T-helper 2 cell treated with Interferon-gamma antibody and Interleukin-4, amounts not matched to agents 5 μg/mL and 100 μg/mL, for 36 hours (primary cell): ENCODE measurements at regions not wholly inside any gene's neighbourhood (a gene's known extent, or its start where the extent isn't known, plus 50 kb on each side); places are given as distances from the start of the nearest gene placed in this dataset.

Source experiments
- DNase-seq: peaks from one replicate; pipeline ENCODE4 v3.0.0; 2021; ENCODE audit warnings: low spot score
- H3K27ac Mint-ChIP-seq: one replicate; pipeline ENCODE4 v1.8.0; 2021; ENCODE audit warnings: mild to moderate bottlenecking, mixed read lengths
- H3K27me3 Mint-ChIP-seq: one replicate; pipeline ENCODE4 v1.8.0; 2021; ENCODE audit warnings: low read depth, mixed read lengths
- H3K36me3 Mint-ChIP-seq: one replicate; pipeline ENCODE4 v1.8.0; 2021; ENCODE audit warnings: low read depth, mixed read lengths
- H3K4me1 Mint-ChIP-seq: one replicate; pipeline ENCODE4 v1.8.0; 2021; ENCODE audit warnings: low read depth, mixed read lengths
- H3K4me3 Mint-ChIP-seq: one replicate; pipeline ENCODE4 v1.8.0; 2022; ENCODE audit warnings: mild to moderate bottlenecking, moderate library complexity, mixed read lengths
- H3K9me3 Mint-ChIP-seq: one replicate; pipeline ENCODE4 v1.8.0; 2021; ENCODE audit warnings: mixed read lengths

GRCh38 chr4:64883087-64883807 lies 474.0 kb upstream of the TECRL start:
- peak; percentile 49 for DNase-seq
- peaks cover 30% of the 10 kb centered on the region for H3K4me1 Mint-ChIP-seq
- peaks cover 20% of the 10 kb centered on the region for H3K9me3 Mint-ChIP-seq
- H3K36me3 Mint-ChIP-seq: peaks cover 7% of the 10 kb centered on the region
- H3K27me3 Mint-ChIP-seq: peaks cover 2% of the 10 kb centered on the region
- H3K27ac Mint-ChIP-seq: peak overlapping the region; percentile 85
- H3K4me3 Mint-ChIP-seq: peak overlapping the region; percentile 52

- H3K4me1 Mint-ChIP-seq: peaks cover 28% of the 10 kb centered on the region
- H3K4me3 Mint-ChIP-seq: peak overlapping the region; percentile 52
- peak overlapping the region; percentile 85 for H3K27ac Mint-ChIP-seq
- H3K9me3 Mint-ChIP-seq: peaks cover 16% of the 10 kb centered on the region
- DNase-seq: peak; percentile 8
- peaks cover 3% of the 10 kb centered on the region for H3K36me3 Mint-ChIP-seq
- H3K27me3 Mint-ChIP-seq: peaks cover 2% of the 10 kb centered on the region
Measured at GRCh38 chr4:64882311-64883086, 473.2 kb upstream of the TECRL start.

DNA sequence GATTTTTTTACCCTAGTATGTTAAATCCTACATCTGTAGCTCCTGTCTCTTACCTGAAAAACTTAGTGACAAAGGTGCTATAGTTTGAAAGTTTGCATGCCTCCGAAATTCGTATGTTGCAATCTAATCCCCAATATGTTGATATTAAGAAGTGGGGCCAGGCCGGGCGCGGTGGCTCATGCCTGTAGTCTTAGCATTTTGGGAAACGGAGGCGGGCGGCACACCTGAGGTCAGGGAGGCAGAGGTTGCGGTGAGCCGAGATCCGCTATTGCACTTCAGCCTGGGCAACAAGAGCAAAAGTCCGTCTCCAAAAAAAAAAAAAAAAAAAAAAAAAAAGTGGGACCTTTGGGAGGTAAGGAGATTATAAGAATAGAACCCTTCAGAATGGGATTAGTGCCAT lies 471.3 kb upstream of the TECRL start:
- peaks cover 2% of the 10 kb centered on the region for H3K27me3 Mint-ChIP-seq
- H3K4me1 Mint-ChIP-seq: peaks cover 25% of the 10 kb centered on the region
- H3K27ac Mint-ChIP-seq: no peak overlapping the region
- peaks cover 15% of the 10 kb centered on the region for H3K9me3 Mint-ChIP-seq
- H3K36me3 Mint-ChIP-seq: no peaks in the 10 kb centered on the region
- no peak overlapping the region for H3K4me3 Mint-ChIP-seq
- DNase-seq: no peak

- DNase-seq: no peak
- Mint-ChIP-seq H3K27ac (no peak overlapping the region), H3K4me1 (no peaks in the 10 kb centered on the region), H3K27me3 (peaks cover 2% of the 10 kb centered on the region), H3K9me3 (peaks cover 19% of the 10 kb centered on the region), H3K36me3 (no peaks in the 10 kb centered on the region), H3K4me3 (no peak overlapping the region)
Measured at GRCh38 chr4:64876021-64876420, 466.8 kb upstream of the TECRL start.

DNA sequence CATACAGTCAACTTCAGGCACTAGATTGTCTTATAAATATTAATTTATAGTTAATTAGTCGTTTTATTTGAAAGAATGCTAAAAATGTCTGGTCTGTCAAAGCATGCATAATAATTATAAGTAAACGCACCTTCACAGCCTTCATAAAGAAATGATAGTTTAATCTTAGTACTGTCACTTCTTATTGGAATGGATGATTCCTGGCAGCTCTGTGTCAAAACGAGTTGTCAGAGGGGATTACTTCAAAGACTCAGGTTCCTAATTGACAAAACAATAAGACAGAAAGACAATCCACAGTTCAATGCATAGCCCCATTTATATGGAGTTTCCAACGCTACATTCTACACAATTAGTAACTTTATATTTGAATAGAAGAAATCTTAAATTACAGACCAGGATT lies 461.3 kb upstream of the TECRL start:
- DNase-seq: no peak
- H3K9me3 Mint-ChIP-seq: peaks cover 11% of the 10 kb centered on the region
- H3K4me3 Mint-ChIP-seq: no peak overlapping the region
- no peaks in the 10 kb centered on the region for H3K4me1 Mint-ChIP-seq
- no peak overlapping the region for H3K27ac Mint-ChIP-seq
- H3K36me3 Mint-ChIP-seq: no peaks in the 10 kb centered on the region
- H3K27me3 Mint-ChIP-seq: no peaks in the 10 kb centered on the region

GRCh38 chr4:64857815-64858214 lies 448.6 kb upstream of the TECRL start:
- Mint-ChIP-seq H3K36me3 (peaks cover 2% of the 10 kb centered on the region), H3K27me3 (no peaks in the 10 kb centered on the region), H3K9me3 (peaks cover 5% of the 10 kb centered on the region), H3K4me1 (no peaks in the 10 kb centered on the region), H3K27ac (no peak overlapping the region), H3K4me3 (no peak overlapping the region)
- no peak for DNase-seq

GRCh38 chr4:64857198-64857597 lies 447.9 kb upstream of the TECRL start:
- no peak overlapping the region for H3K4me3 Mint-ChIP-seq
- no peak for DNase-seq
- H3K27ac Mint-ChIP-seq: no peak overlapping the region
- H3K9me3 Mint-ChIP-seq: peaks cover 6% of the 10 kb centered on the region
- H3K36me3 Mint-ChIP-seq: peaks cover 2% of the 10 kb centered on the region
- no peaks in the 10 kb centered on the region for H3K27me3 Mint-ChIP-seq
- no peaks in the 10 kb centered on the region for H3K4me1 Mint-ChIP-seq

DNA sequence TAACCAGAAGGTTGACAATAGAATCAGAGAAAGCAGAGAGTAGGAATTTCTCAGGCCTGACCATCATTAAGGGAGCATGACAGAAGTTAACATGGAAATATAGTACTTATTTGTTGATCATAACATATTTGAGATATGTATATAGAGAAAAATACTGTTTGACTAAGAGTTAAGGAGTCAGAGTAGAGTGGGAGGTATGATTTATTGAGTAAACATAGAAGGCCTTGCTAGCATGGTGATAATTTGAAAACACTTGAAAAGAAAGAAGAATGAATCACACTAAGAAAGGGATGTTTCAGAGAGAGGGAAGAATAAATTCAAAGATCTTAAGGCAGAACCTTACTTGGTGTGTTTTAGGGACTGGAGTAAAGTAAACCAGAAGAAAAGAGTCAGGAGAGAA lies 437.2 kb upstream of the TECRL start:
- Mint-ChIP-seq H3K27ac (no peak overlapping the region), H3K4me1 (no peaks in the 10 kb centered on the region), H3K36me3 (no peaks in the 10 kb centered on the region), H3K4me3 (no peak overlapping the region), H3K9me3 (peaks cover 7% of the 10 kb centered on the region), H3K27me3 (no peaks in the 10 kb centered on the region)
- DNase-seq: no peak

DNA sequence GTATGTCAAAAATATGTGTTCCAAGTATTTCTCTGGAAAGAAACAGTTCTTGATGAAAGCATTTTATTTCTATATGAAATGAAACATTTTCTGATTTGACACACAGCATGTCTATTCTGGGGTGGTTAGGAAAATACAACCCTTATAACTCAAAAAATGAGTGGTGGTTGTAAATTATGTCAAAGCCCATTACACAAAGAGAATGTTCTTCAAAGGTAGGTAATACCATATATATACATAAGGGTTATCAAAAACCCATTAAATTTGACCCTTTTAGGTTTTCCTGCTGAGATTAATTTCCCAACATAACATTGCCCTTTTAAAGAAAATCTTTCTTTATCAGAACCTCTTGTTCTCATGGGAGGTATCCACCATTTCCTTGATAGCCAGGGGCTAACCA lies 420.5 kb upstream of the TECRL start:
- no peaks in the 10 kb centered on the region for H3K4me1 Mint-ChIP-seq
- H3K4me3 Mint-ChIP-seq: no peak overlapping the region
- H3K9me3 Mint-ChIP-seq: peaks cover 20% of the 10 kb centered on the region
- DNase-seq: no peak
- H3K36me3 Mint-ChIP-seq: no peaks in the 10 kb centered on the region
- H3K27ac Mint-ChIP-seq: no peak overlapping the region
- no peaks in the 10 kb centered on the region for H3K27me3 Mint-ChIP-seq

GRCh38 chr4:64824591-64824990 lies 415.3 kb upstream of the TECRL start:
- no peaks in the 10 kb centered on the region for H3K27me3 Mint-ChIP-seq

GRCh38 chr4:64822405-64822804 lies 413.2 kb upstream of the TECRL start:
- Mint-ChIP-seq H3K4me1 (no peaks in the 10 kb centered on the region), H3K27ac (no peak overlapping the region), H3K4me3 (no peak overlapping the region), H3K9me3 (peaks cover 4% of the 10 kb centered on the region), H3K36me3 (no peaks in the 10 kb centered on the region), H3K27me3 (no peaks in the 10 kb centered on the region)
- DNase-seq: no peak

More at GRCh38 chr4:64824591-64824990, 415.3 kb upstream of the TECRL start:
- Mint-ChIP-seq H3K27ac (no peak overlapping the region), H3K9me3 (peaks cover 4% of the 10 kb centered on the region), H3K4me3 (no peak overlapping the region), H3K4me1 (no peaks in the 10 kb centered on the region), H3K36me3 (no peaks in the 10 kb centered on the region)
- DNase-seq: no peak

DNA sequence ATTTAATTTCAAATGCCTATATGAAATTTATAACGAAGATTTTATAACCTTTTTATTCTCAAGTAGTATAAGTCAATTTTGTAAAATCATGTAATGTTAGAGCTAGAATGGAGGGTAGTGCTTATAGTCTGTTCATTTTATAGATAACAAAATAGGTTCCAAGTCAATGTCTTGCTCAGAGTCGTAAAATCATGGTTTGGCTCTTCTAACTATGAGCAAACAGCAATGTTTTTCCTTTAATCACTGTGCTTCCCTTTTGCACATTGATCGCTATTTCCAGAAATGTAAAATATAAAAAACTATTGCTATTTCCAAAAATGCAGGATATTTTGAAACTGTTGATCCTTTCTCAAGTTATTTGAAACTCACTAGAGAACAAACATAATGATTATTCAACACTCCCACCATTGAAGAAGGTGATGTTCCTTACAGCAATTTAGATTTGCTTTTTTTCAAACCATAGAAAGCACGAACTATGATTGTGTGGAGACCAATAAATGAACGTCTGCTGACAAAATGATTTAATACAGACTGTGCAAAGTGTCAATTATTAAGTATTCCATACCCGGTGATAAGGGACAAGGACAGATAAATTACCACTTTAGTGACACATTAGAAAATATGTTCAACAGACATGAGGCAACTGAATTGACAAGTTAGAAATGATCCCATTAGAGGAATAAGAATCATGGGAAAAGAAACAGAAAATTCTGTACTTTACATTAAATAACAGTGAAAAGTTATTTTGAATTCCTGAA lies 412.1 kb upstream of the TECRL start:
- no peaks in the 10 kb centered on the region for H3K36me3 Mint-ChIP-seq
- H3K9me3 Mint-ChIP-seq: peaks cover 4% of the 10 kb centered on the region
- no peak for DNase-seq
- no peaks in the 10 kb centered on the region for H3K27me3 Mint-ChIP-seq
- no peaks in the 10 kb centered on the region for H3K4me1 Mint-ChIP-seq
- no peak overlapping the region for H3K4me3 Mint-ChIP-seq
- no peak overlapping the region for H3K27ac Mint-ChIP-seq

DNA sequence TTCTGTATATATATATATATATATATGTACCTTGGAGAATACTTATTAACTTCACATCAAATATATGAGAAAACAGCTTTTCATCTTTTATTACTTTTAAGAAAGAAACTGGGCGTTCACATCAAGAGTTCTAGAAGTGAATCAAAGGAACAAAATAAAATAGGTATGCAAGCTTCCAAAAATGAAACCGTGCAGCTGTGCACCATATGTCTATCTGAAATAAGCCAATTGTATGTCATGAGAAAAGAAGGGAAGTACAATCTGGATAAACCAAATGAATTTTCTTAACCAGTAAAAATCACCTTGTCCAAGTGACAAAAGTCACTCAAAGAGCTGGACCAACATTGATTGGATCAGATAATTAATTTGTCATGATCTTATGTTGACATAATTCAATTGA lies 405.4 kb upstream of the TECRL start:
- no peak for DNase-seq
- H3K27me3 Mint-ChIP-seq: no peaks in the 10 kb centered on the region
- H3K4me1 Mint-ChIP-seq: no peaks in the 10 kb centered on the region
- H3K36me3 Mint-ChIP-seq: no peaks in the 10 kb centered on the region
- no peak overlapping the region for H3K4me3 Mint-ChIP-seq
- peaks cover 2% of the 10 kb centered on the region for H3K9me3 Mint-ChIP-seq
- no peak overlapping the region for H3K27ac Mint-ChIP-seq

DNA sequence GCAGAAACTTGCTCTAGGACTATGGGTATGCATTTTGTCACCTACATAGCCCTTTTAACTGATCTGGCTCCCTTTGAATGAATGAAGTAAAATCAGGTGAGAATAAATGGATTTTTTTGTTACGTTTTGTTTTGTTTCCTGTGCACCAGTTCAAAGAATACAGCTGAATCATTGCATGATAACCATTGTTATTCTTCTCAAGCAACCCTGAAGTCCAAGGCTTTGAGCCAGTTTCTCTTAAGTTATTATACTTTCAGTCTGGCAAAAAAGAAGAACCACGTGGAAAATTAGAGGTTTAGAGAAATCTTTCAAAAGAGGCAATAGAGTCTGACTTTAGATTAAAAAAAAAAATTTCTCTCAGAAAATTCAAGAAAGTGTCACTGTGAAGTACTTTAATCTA lies 398.6 kb upstream of the TECRL start:
- H3K36me3 Mint-ChIP-seq: no peaks in the 10 kb centered on the region
- no peak overlapping the region for H3K27ac Mint-ChIP-seq
- no peaks in the 10 kb centered on the region for H3K27me3 Mint-ChIP-seq
- peaks cover 8% of the 10 kb centered on the region for H3K9me3 Mint-ChIP-seq
- no peak overlapping the region for H3K4me3 Mint-ChIP-seq
- H3K4me1 Mint-ChIP-seq: no peaks in the 10 kb centered on the region
- no peak for DNase-seq
